CD14-positive monocyte (primary cell): ENCODE measurements at regions not wholly inside any gene's neighbourhood (a gene's known extent, or its start where the extent isn't known, plus 50 kb on each side); places are given as distances from the start of the nearest gene placed in this dataset.

Source experiments
- DNase-seq, 3 donors: peaks; one replicate each; pipeline ENCODE4 v3.0.0-alpha.2; 2011 to 2022
- H2AFZ ChIP-seq: 2 replicates; pipeline ENCODE4 v1.6.0; 2012; ENCODE audit warnings: mild to moderate bottlenecking, low read depth, low read length, inconsistent platforms; ENCODE audit not compliant: insufficient read depth, poor library complexity, severe bottlenecking
- H3K27ac ChIP-seq, 2 donors: 1 replicate in 1 of 2; 2 replicates in 1 of 2; pipeline ENCODE4 v1.5.1; 2012 to 2013; ENCODE audit warnings: low read length in 2 of 2, control low read depth in 1 of 2, inconsistent platforms in 1 of 2, low read depth in 1 of 2, mild to moderate bottlenecking in 1 of 2
- H3K27me3 ChIP-seq, 2 donors: one replicate each; pipeline versions ENCODE4 v1.6.0 to v1.6.1; 2011 to 2013; ENCODE audit warnings: low read length in 2 of 2; ENCODE audit not compliant: control insufficient read depth in 2 of 2, insufficient read depth in 2 of 2
- H3K36me3 ChIP-seq, 2 donors: replicated peaks in 1 of 2; 1 replicate in 1 of 2; 2 replicates in 1 of 2; pipeline versions ENCODE4 v1.5.1 to v1.6.1; 2012 to 2013; ENCODE audit warnings: low read length in 2 of 2, control low read depth in 1 of 2, inconsistent platforms in 1 of 2, mild to moderate bottlenecking in 1 of 2; ENCODE audit not compliant: insufficient read depth in 2 of 2, control insufficient read depth in 1 of 2
- H3K4me1 ChIP-seq, 2 donors: 1 replicate in 1 of 2; 2 replicates in 1 of 2; pipeline versions ENCODE4 v1.5.1 to v1.6.1; 2012 to 2013; ENCODE audit warnings: low read length in 2 of 2, control low read depth in 1 of 2, inconsistent platforms in 1 of 2, mild to moderate bottlenecking in 1 of 2, moderate library complexity in 1 of 2; ENCODE audit not compliant: insufficient read depth in 2 of 2, control insufficient read depth in 1 of 2
- H3K4me2 ChIP-seq: replicated peaks from 2 replicates; pipeline ENCODE3; 2012; ENCODE audit warnings: low read length, moderate library complexity, mild to moderate bottlenecking; ENCODE audit not compliant: poor library complexity, severe bottlenecking; ENCODE audit errors: extremely low read depth
- H3K4me3 ChIP-seq, 3 experiments: fragments of 200-600 bp in 1 of 3; sonication (generic) in 1 of 3; replicated peaks in 1 of 3; 1 replicate in 2 of 3; 2 replicates in 1 of 3; pipeline ENCODE4 v1.5.1; 2011 to 2013; ENCODE audit warnings: low read length in 3 of 3, mild to moderate bottlenecking in 3 of 3, control low read depth in 2 of 3, low read depth in 2 of 3, inconsistent platforms in 1 of 3, moderate library complexity in 1 of 3
- H3K79me2 ChIP-seq: 2 replicates; pipeline ENCODE4 v1.6.0; 2012; ENCODE audit warnings: mild to moderate bottlenecking, control low read depth, inconsistent platforms, low read length, moderate library complexity; ENCODE audit not compliant: insufficient read depth
- H3K9ac ChIP-seq: 2 replicates; pipeline ENCODE4 v1.6.0; 2017; ENCODE audit warnings: low read length, mild to moderate bottlenecking; ENCODE audit not compliant: insufficient read depth, poor library complexity, severe bottlenecking
- H3K9me3 ChIP-seq, 2 donors: replicated peaks in 1 of 2; 1 replicate in 1 of 2; 2 replicates in 1 of 2; pipeline versions ENCODE4 v1.5.1 to v1.6.1; 2012 to 2013; ENCODE audit warnings: low read length in 2 of 2, control low read depth in 1 of 2; ENCODE audit not compliant: control insufficient read depth in 1 of 2, insufficient read depth in 1 of 2
- H4K20me1 ChIP-seq: 2 replicates; pipeline ENCODE4 v1.6.0; 2012; ENCODE audit warnings: mild to moderate bottlenecking, low read length, control low read depth, moderate library complexity; ENCODE audit not compliant: insufficient read depth
- H3K27ac Mint-ChIP-seq, 7 donors: one replicate each; pipeline ENCODE4 v1.8.0; 2020; ENCODE audit warnings: mild to moderate bottlenecking in 7 of 7, mixed read lengths in 7 of 7, moderate library complexity in 6 of 7, inconsistent platforms in 2 of 7
- H3K27me3 Mint-ChIP-seq, 3 donors: one replicate each; pipeline ENCODE4 v1.8.0; 2021 to 2022; ENCODE audit warnings: low read depth in 3 of 3, mild to moderate bottlenecking in 3 of 3, mixed read lengths in 3 of 3, moderate library complexity in 3 of 3, inconsistent platforms in 1 of 3
- H3K36me3 Mint-ChIP-seq, 2 donors: one replicate each; pipeline ENCODE4 v1.8.0; 2020; ENCODE audit warnings: mixed read lengths in 2 of 2, inconsistent platforms in 1 of 2, mild to moderate bottlenecking in 1 of 2
- H3K4me1 Mint-ChIP-seq: one replicate; pipeline ENCODE4 v1.8.0; 2020; ENCODE audit warnings: mild to moderate bottlenecking, mixed read lengths
- H3K4me3 Mint-ChIP-seq, 2 donors: one replicate each; pipeline ENCODE4 v1.8.0; 2020; ENCODE audit warnings: mild to moderate bottlenecking in 2 of 2, mixed read lengths in 2 of 2, moderate library complexity in 1 of 2
- H3K9me3 Mint-ChIP-seq, 7 donors: one replicate each; pipeline ENCODE4 v1.8.0; 2020 to 2022; ENCODE audit warnings: mixed read lengths in 7 of 7, mild to moderate bottlenecking in 6 of 7, moderate library complexity in 6 of 7, inconsistent platforms in 2 of 7
- CTCF ChIP-seq: fragments of 200-600 bp; IDR thresholded peaks from one replicate; pipeline ENCODE4 v1.8.0; 2022; ENCODE audit warnings: antibody characterized with exemption, mild to moderate bottlenecking
- WGBS: methylation state at CpG from one replicate; pipeline ENCODE4 v1.1.5; 2013; ENCODE audit warnings: missing lambda C conversion rate; ENCODE audit not compliant: insufficient coverage; 5-methylcytosine and 5-hydroxymethylcytosine counted together
- intact Hi-C, 2 donors: fragments of 100-400 bp; cut with micrococcal nuclease; formaldehyde crosslinking; loops; one replicate each; pipeline versions ENCODE4 v1.15.0 to v1.15.1; 2023

- intact Hi-C loops: no loop called here
- H3K4me1 Mint-ChIP-seq: peaks cover 7% of the 10 kb centered on the region
- Histone ChIP-seq H2AFZ (peak overlapping the region; percentile 56), H3K9ac (no peak overlapping the region), H3K36me3 (no peaks in the 10 kb centered on the region), H3K4me2 (no peak overlapping the region), H3K9me3 (no peaks in the 10 kb centered on the region), H3K27ac (no peak overlapping the region), H3K79me2 (no peaks in the 10 kb centered on the region), H3K4me3 (no peak overlapping the region), H4K20me1 (no peaks in the 10 kb centered on the region), H3K27me3 (no peaks in the 10 kb centered on the region), H3K4me1 (no peaks in the 10 kb centered on the region)
- H3K9me3 Mint-ChIP-seq: peaks cover 0 to 7% (median 0%) of the 10 kb centered on the region in 7 donors
- no peak overlapping the region for H3K27ac Mint-ChIP-seq
- no peak for TF ChIP-seq CTCF
- H3K27me3 Mint-ChIP-seq: peaks cover 4 to 8% (median 6%) of the 10 kb centered on the region in 3 donors
- H3K36me3 Mint-ChIP-seq: no peaks in the 10 kb centered on the region
- 66% methylated on average over 2 of the region's 3 CpGs for WGBS
- H3K4me3 Mint-ChIP-seq: no peak overlapping the region
- DNase-seq: no peak
Observed at GRCh38 chr13:26476782-26477142, 80.7 kb upstream of the WASF3 start.

GRCh38 chr13:26477681-26478080, 79.8 kb upstream of the WASF3 start:
- no peak overlapping the region for H3K4me2 ChIP-seq
- Mint-ChIP-seq H3K27me3 (peaks cover 2 to 8% (median 7%) of the 10 kb centered on the region in 3 donors), H3K4me3 (no peak overlapping the region), H3K4me1 (peaks cover 11% of the 10 kb centered on the region), H3K36me3 (no peaks in the 10 kb centered on the region), H3K9me3 (peaks cover 0 to 3% (median 0%) of the 10 kb centered on the region in 7 donors), H3K27ac (peak overlapping the region in 1 of 7 donors; percentile 36)
- WGBS: 83% methylated on average over 2 of the region's 6 CpGs
- no peaks in the 10 kb centered on the region for H3K9me3 ChIP-seq
- DNase-seq: no peak
- H3K27me3 ChIP-seq: no peaks in the 10 kb centered on the region
- no peaks in the 10 kb centered on the region for H4K20me1 ChIP-seq
- no peaks in the 10 kb centered on the region for H3K79me2 ChIP-seq
- no peak overlapping the region for H3K9ac ChIP-seq
- no peak for TF ChIP-seq CTCF
- intact Hi-C loops: no loop called here
- H3K4me1 ChIP-seq: peaks cover 0 to 4% of the 10 kb centered on the region in 2 donors
- no peaks in the 10 kb centered on the region for H3K36me3 ChIP-seq
- H3K4me3 ChIP-seq: no peak overlapping the region
- no peak overlapping the region for H2AFZ ChIP-seq
- H3K27ac ChIP-seq: no peak overlapping the region
